Subcutaneous abdominal adipose tissue (tissue), 5 donors: ENCODE measurements at regions not wholly inside any gene's neighbourhood (a gene's known extent, or its start where the extent isn't known, plus 50 kb on each side); places are given as distances from the start of the nearest gene placed in this dataset.

Source experiments
- H3K27ac ChIP-seq: one replicate; pipeline ENCODE4 v1.7.0; 2013; ENCODE audit warnings: low read depth, mild to moderate bottlenecking, inconsistent platforms, low read length, moderate library complexity
- H3K27me3 ChIP-seq, 5 donors: one replicate each; pipeline ENCODE4 v1.7.0; 2013; ENCODE audit warnings: low read length in 5 of 5, inconsistent platforms in 1 of 5; ENCODE audit not compliant: control insufficient read depth in 5 of 5, insufficient read depth in 4 of 5
- H3K36me3 ChIP-seq, 5 donors: one replicate each; pipeline ENCODE4 v1.7.0; 2013; ENCODE audit warnings: low read length in 5 of 5; ENCODE audit not compliant: control insufficient read depth in 5 of 5, insufficient read depth in 5 of 5
- H3K4me1 ChIP-seq, 5 donors: one replicate each; pipeline ENCODE4 v1.7.0; 2013; ENCODE audit warnings: low read length in 5 of 5, mild to moderate bottlenecking in 3 of 5, moderate library complexity in 1 of 5; ENCODE audit not compliant: control insufficient read depth in 5 of 5, insufficient read depth in 5 of 5
- H3K4me3 ChIP-seq, 5 donors: one replicate each; pipeline ENCODE4 v1.7.0; 2013; ENCODE audit warnings: low read length in 5 of 5, low read depth in 1 of 5
- H3K9ac ChIP-seq, 5 donors: one replicate each; pipeline ENCODE4 v1.7.0; 2013; ENCODE audit warnings: low read length in 5 of 5, mild to moderate bottlenecking in 4 of 5, moderate library complexity in 3 of 5
- H3K9me3 ChIP-seq, 5 donors: one replicate each; pipeline ENCODE4 v1.7.0; 2013; ENCODE audit warnings: low read length in 5 of 5; ENCODE audit not compliant: control insufficient read depth in 5 of 5
- donor health status: healthy.
- donor health status: healthy.
- donor health status: healthy.
- donor health status: healthy.
- donor health status: healthy.

DNA sequence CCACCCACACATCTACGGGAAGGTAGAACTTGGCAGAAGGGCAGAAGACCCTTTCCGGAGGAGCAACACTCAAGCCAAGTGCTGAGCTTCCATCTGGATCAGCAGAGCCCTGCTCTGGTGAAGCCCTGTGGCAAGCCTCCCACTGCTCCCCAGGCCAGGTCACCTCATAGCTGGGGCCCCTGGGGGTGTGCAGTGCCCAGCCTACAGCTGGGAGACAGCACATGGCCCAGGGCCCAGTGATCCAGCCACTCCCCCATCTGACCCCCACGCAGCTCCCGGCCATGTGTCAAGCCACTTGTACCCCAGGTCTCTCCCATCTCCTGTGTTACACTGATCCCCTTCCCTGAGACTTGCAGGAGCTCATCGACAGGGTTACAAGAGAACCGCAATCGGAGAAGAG, 95.7 kb downstream of the RBFOX3 start:
- Histone ChIP-seq H3K9me3 (peaks cover 0 to 5% (median 0%) of the 10 kb centered on the region in 5 donors), H3K36me3 (no peaks in the 10 kb centered on the region), H3K4me3 (no peak overlapping the region), H3K27me3 (peaks cover 19 to 46% (median 28%) of the 10 kb centered on the region in 5 donors), H3K9ac (no peak overlapping the region), H3K4me1 (no peaks in the 10 kb centered on the region), H3K27ac (no peak overlapping the region)

DNA sequence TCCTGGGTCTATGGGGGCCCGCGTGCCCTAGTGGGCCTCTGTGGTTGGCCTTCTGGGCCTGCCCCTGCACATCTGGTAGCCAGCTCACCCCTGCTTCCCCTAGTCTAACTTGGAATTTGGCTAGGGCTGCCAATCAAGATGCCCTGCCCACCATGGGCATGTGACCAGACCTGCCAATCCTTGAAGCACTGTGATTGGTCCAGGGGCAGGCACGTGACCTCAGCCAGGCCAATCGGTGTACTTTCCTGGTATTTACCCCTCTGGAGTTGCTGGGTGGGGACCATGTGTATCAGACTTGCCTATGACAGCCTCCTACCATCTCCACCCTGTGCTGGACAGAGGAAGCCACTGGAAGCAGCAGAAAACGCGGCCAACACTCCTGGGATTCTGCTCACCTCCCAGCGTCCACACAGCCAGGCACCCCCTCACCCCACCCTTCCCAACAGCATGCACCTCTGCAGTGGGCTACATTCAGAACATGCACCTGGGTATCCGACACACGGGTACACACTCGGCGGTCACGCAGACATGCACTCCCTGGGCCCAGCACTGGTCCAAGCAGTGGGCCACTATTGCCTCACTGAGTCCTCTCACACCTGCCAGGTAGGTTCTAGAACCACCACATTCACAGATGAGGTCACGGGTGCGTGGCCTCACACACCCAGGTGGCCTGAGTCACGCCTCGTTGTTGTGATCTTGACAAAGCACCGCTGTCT, 96.9 kb downstream of the RBFOX3 start:
- Histone ChIP-seq H3K9me3 (peaks cover 0 to 5% (median 0%) of the 10 kb centered on the region in 5 donors), H3K9ac (no peak overlapping the region), H3K27me3 (peaks cover 8 to 42% (median 23%) of the 10 kb centered on the region in 5 donors), H3K36me3 (no peaks in the 10 kb centered on the region), H3K4me3 (no peak overlapping the region), H3K27ac (no peak overlapping the region), H3K4me1 (no peaks in the 10 kb centered on the region)

- no peaks in the 10 kb centered on the region for H3K36me3 ChIP-seq
- no peak overlapping the region for H3K9ac ChIP-seq
- peaks cover 1 to 41% (median 19%) of the 10 kb centered on the region in 5 donors for H3K27me3 ChIP-seq
- no peaks in the 10 kb centered on the region for H3K4me1 ChIP-seq
- peaks cover 0 to 5% (median 0%) of the 10 kb centered on the region in 5 donors for H3K9me3 ChIP-seq
- H3K27ac ChIP-seq = no peak overlapping the region
- H3K4me3 ChIP-seq = no peak overlapping the region
Measured at GRCh38 chr17:79513206-79513605, 97.6 kb downstream of the RBFOX3 start.

DNA sequence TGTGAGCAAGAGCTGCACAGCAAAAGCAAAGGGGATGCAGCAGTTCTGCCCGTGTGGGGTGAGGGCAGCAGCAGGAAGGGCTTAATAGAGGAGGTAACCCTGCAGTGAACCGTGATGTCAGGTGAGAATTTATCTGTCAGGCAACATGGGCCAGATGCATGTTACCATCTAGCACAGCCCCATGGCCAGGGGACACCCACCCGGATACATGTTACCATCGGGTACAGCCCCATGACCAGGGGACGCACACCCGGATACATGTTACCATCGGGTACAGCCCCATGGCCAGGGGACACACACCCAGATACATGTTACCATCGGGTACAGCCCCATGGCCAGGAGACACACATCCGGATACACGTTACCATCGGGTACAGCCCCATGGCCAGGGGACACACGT, 99.4 kb downstream of the RBFOX3 start:
- Histone ChIP-seq H3K9ac (no peak overlapping the region), H3K27me3 (peaks cover 0 to 36% (median 19%) of the 10 kb centered on the region in 5 donors), H3K4me3 (no peak overlapping the region)

GRCh38 chr17:79510071-79510470, 100.8 kb downstream of the RBFOX3 start:
- peaks cover 0 to 36% (median 14%) of the 10 kb centered on the region in 5 donors for H3K27me3 ChIP-seq
- no peak overlapping the region for H3K9ac ChIP-seq
- H3K9me3 ChIP-seq = peaks cover 0 to 6% (median 0%) of the 10 kb centered on the region in 5 donors
- no peak overlapping the region for H3K27ac ChIP-seq
- H3K4me1 ChIP-seq = no peaks in the 10 kb centered on the region
- H3K4me3 ChIP-seq = no peak overlapping the region
- H3K36me3 ChIP-seq = no peaks in the 10 kb centered on the region

More for the DNA sequence above, 99.4 kb downstream of the RBFOX3 start:
- Histone ChIP-seq H3K36me3 (no peaks in the 10 kb centered on the region), H3K27ac (no peak overlapping the region), H3K9me3 (peaks cover 0 to 5% (median 0%) of the 10 kb centered on the region in 5 donors), H3K4me1 (no peaks in the 10 kb centered on the region)

DNA sequence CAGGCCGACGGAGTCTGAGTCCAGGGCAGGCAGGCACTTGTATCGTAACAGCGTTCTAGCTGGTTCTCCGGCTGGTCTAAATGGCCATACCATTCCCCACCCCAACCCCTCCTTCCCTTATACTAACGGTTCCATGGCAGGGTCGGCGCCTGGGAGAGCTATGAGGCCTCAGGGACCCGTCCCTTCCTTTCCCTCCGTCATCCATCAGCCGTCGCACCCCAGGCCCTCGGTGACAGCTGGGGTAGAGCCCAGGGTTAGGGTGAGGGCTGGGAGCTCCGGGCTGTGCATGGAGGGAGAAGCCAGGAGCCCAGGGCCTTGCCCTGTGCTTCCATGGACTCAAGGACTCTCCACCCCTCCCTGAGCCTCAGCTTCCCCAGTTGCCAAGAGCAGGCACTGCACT, 101.4 kb downstream of the RBFOX3 start:
- H3K9me3 ChIP-seq = peaks cover 0 to 7% (median 0%) of the 10 kb centered on the region in 5 donors
- peaks cover 0 to 34% (median 11%) of the 10 kb centered on the region in 5 donors for H3K27me3 ChIP-seq
- H3K4me1 ChIP-seq = no peaks in the 10 kb centered on the region
- H3K9ac ChIP-seq = no peak overlapping the region
- no peak overlapping the region for H3K27ac ChIP-seq
- no peak overlapping the region for H3K4me3 ChIP-seq
- no peaks in the 10 kb centered on the region for H3K36me3 ChIP-seq

- no peak overlapping the region for H3K9ac ChIP-seq
- H3K27me3 ChIP-seq = peaks cover 0 to 35% (median 10%) of the 10 kb centered on the region in 5 donors
Measured at GRCh38 chr17:79509008-79509407, 101.8 kb downstream of the RBFOX3 start.

DNA sequence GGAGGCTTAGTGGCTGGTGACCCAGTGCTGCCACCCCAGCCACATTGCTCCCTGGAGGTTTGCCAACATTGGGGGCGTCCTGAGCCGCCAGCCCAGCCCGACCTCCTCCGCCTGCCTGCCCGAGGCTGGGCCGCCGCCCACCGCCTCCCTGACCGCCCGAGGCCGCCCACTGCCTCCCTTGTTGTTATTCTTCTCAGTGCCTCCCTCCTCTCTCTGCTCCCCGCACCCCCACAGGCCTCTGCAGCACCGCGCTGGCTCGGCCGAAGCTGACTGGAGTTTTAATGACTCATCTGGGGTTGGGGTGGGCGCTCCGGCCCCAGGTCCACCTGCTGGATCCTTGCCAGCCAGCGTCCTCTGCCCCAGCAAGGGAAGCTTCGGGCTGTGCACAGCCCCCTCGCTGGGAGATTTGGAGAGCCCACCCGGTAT, 102.5 kb downstream of the RBFOX3 start:
- H3K4me3 ChIP-seq = no peak overlapping the region
- no peak overlapping the region for H3K9ac ChIP-seq
- no peaks in the 10 kb centered on the region for H3K4me1 ChIP-seq
- H3K27ac ChIP-seq = no peak overlapping the region
- no peaks in the 10 kb centered on the region for H3K36me3 ChIP-seq
- peaks cover 0 to 6% (median 0%) of the 10 kb centered on the region in 5 donors for H3K9me3 ChIP-seq
- H3K27me3 ChIP-seq = peaks cover 0 to 30% (median 15%) of the 10 kb centered on the region in 5 donors

More at GRCh38 chr17:79509008-79509407, 101.8 kb downstream of the RBFOX3 start:
- H3K4me1 ChIP-seq = no peaks in the 10 kb centered on the region
- peaks cover 0 to 7% (median 0%) of the 10 kb centered on the region in 5 donors for H3K9me3 ChIP-seq
- H3K4me3 ChIP-seq = no peak overlapping the region
- no peak overlapping the region for H3K27ac ChIP-seq
- no peaks in the 10 kb centered on the region for H3K36me3 ChIP-seq

GRCh38 chr17:79506955-79507354, 103.9 kb downstream of the RBFOX3 start:
- Histone ChIP-seq H3K36me3 (no peaks in the 10 kb centered on the region), H3K27me3 (peaks cover 0 to 36% (median 23%) of the 10 kb centered on the region in 5 donors), H3K9ac (no peak overlapping the region), H3K4me3 (no peak overlapping the region), H3K9me3 (peaks cover 0 to 3% (median 0%) of the 10 kb centered on the region in 5 donors), H3K4me1 (no peaks in the 10 kb centered on the region), H3K27ac (no peak overlapping the region)

DNA sequence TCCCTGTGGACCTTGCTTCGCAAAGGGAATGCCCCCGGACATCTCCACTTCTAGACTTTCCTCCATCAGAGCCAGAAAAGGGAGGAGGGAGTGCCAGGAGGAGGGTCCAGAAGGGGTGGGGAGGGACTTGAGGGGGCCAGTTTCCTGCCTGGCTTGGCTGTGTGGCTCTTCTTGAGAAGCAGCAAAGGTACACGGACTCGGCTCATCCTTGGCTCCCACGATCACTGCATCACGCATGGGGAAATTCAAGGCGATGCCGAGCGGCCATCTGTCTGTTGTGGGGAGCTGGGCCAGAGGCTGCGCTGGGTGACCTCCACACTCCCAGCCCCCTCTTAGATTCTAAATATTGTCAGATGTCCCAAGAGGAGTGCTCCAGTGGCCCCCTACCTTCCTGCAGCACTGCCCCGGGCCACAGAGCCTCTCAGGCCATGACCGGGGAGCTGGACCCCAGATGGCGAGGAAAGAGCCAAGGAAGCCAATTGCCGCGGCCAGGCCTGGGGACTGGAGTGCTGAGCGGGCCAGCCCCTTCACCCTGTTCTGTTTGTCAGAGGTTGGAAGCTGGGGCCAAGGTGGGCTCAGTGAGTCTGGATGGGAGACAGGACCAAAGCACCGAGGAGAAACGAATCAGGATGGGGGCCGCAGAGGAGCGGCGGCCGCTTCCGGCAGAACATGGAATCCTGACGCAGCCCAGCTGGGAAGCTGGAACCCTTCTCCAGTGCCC, 104.5 kb downstream of the RBFOX3 start:
- H3K27me3 ChIP-seq = peaks cover 0 to 36% (median 30%) of the 10 kb centered on the region in 5 donors
- H3K4me3 ChIP-seq = no peak overlapping the region

More for the DNA sequence above, 104.5 kb downstream of the RBFOX3 start:
- H3K9me3 ChIP-seq = peaks cover 0 to 3% (median 0%) of the 10 kb centered on the region in 5 donors
- H3K27ac ChIP-seq = no peak overlapping the region
- H3K36me3 ChIP-seq = no peaks in the 10 kb centered on the region
- H3K4me1 ChIP-seq = no peaks in the 10 kb centered on the region
- no peak overlapping the region for H3K9ac ChIP-seq
